ENCODE measurements at regions not wholly inside any gene's neighbourhood (a gene's known extent, or its start where the extent isn't known, plus 50 kb on each side); places are given as distances from the start of the nearest gene placed in this dataset.
A peak's percentile ranks its signal among the peaks of the same experiment; 100 is the strongest.

DNA sequence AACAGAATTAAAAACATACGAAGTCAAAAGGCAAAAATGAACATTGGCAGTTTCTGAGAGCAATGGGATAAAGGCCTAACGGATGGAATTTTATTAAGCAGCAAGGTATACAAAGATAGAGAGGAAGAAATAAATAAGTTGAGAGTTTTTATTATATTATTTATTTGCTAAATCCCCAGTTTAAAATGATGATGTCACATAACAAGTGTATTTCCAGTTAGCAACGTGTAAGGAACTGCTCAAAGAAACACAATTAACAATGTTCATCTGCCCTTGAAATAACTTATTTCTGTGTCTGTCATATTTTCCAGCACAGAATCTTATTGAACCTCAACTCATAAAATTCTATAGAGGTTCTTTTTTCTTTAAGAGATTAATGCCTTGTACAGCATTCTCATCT is 108.6 kb upstream of the TMEM106B start:
- H3K27ac Mint-ChIP-seq: no peak overlapping the region
- H3K4me1 Mint-ChIP-seq (ENCODE audit: unreplicated experiment): peaks cover 3% of the 10 kb centered on the region
- no peaks in the 10 kb centered on the region for H3K36me3 Mint-ChIP-seq
- H3K27me3 Mint-ChIP-seq: no peaks in the 10 kb centered on the region
- no peak overlapping the region for H3K4me3 Mint-ChIP-seq
- DNase-seq (ENCODE audit: extremely low spot score, unreplicated experiment): no peak
- TF ChIP-seq, protein P1, sequence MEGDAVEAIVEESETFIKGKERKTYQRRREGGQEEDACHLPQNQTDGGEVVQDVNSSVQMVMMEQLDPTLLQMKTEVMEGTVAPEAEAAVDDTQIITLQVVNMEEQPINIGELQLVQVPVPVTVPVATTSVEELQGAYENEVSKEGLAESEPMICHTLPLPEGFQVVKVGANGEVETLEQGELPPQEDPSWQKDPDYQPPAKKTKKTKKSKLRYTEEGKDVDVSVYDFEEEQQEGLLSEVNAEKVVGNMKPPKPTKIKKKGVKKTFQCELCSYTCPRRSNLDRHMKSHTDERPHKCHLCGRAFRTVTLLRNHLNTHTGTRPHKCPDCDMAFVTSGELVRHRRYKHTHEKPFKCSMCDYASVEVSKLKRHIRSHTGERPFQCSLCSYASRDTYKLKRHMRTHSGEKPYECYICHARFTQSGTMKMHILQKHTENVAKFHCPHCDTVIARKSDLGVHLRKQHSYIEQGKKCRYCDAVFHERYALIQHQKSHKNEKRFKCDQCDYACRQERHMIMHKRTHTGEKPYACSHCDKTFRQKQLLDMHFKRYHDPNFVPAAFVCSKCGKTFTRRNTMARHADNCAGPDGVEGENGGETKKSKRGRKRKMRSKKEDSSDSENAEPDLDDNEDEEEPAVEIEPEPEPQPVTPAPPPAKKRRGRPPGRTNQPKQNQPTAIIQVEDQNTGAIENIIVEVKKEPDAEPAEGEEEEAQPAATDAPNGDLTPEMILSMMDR (conservative IDR thresholded peaks at IDR 0.05): no peak
- peaks cover 9% of the 10 kb centered on the region for H3K9me3 Mint-ChIP-seq

DNA sequence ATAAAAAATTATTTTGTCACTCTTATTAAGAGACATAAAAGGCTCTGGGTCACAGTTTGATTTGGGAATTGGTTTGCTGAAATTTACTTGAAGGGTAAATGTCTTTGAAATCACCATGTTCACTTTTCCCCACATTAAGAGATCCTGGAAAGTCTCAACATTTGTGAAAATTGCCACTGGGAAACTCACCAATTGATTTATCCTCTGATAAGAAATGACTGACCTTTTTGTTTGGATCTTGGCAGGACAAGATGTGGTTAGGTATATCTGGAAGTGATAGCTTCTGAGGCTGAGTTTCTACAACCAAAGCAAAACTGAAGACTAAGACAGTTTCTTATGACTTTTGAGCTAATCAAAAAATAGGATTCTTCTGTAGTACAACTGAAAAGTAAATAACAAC is 107.1 kb upstream of the TMEM106B start:
- TF ChIP-seq, protein P1 (conservative IDR thresholded peaks at IDR 0.05): no peak
- no peaks in the 10 kb centered on the region for H3K27me3 Mint-ChIP-seq
- peaks cover 9% of the 10 kb centered on the region for H3K9me3 Mint-ChIP-seq
- peaks cover 6% of the 10 kb centered on the region for H3K4me1 Mint-ChIP-seq (ENCODE audit: unreplicated experiment)
- H3K36me3 Mint-ChIP-seq: no peaks in the 10 kb centered on the region
- H3K4me3 Mint-ChIP-seq: no peak overlapping the region
- H3K27ac Mint-ChIP-seq: no peak overlapping the region
- no peak for DNase-seq (ENCODE audit: extremely low spot score, unreplicated experiment)

DNA sequence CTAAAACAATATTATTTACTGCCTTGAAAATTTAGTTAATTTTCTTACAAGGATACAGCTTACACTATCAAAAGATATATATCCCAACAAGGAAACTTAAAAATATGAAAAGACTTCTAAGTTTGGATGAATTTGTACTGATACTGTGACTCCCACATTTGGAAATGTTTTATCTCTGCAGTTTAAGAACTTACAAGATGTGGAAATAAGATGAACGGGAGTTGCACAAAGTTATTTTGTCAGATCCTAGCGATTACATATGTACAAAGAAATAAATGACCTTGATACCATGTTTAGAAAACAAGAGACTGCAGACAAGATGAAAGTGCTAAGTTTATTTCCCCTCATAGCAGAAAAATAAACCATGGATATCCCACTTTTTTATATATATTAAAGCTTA is 103.7 kb upstream of the TMEM106B start:
- Mint-ChIP-seq H3K9me3 (no peaks in the 10 kb centered on the region), H3K27ac (no peak overlapping the region), H3K27me3 (peaks cover 15% of the 10 kb centered on the region), H3K4me3 (no peak overlapping the region), H3K36me3 (no peaks in the 10 kb centered on the region), H3K4me1 (ENCODE audit: unreplicated experiment) (peaks cover 3% of the 10 kb centered on the region)
- TF ChIP-seq, protein P1 (conservative IDR thresholded peaks at IDR 0.05): no peak
- no peak for DNase-seq (ENCODE audit: extremely low spot score, unreplicated experiment)

DNA sequence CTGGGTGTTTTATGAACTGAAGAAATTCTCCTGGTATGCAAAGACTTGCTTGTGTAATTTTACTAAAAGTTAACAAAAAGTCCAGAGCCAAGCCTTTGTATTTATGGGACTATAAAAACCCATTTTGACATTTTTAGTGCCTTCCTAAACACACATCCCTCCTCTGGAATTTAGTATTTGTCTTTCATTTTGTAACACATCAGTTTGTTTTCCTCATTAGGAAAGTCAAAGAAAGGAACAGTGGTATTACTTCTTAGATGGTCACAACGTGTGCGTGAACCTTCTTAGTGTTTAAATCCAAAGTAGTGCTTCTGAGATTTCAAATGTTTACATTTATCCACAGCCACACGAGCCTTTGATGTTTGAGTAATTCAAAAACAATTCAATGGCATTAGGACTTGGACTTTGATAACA is 103.2 kb upstream of the TMEM106B start:
- no peaks in the 10 kb centered on the region for H3K9me3 Mint-ChIP-seq
- no peaks in the 10 kb centered on the region for H3K36me3 Mint-ChIP-seq
- H3K27me3 Mint-ChIP-seq: peaks cover 16% of the 10 kb centered on the region
- H3K27ac Mint-ChIP-seq: peak overlapping the region; percentile 32
- DNase-seq (ENCODE audit: extremely low spot score, unreplicated experiment): no peak
- TF ChIP-seq, protein P1 (conservative IDR thresholded peaks at IDR 0.05): no peak
- peaks cover 3% of the 10 kb centered on the region for H3K4me1 Mint-ChIP-seq (ENCODE audit: unreplicated experiment)
- H3K4me3 Mint-ChIP-seq: no peak overlapping the region

DNA sequence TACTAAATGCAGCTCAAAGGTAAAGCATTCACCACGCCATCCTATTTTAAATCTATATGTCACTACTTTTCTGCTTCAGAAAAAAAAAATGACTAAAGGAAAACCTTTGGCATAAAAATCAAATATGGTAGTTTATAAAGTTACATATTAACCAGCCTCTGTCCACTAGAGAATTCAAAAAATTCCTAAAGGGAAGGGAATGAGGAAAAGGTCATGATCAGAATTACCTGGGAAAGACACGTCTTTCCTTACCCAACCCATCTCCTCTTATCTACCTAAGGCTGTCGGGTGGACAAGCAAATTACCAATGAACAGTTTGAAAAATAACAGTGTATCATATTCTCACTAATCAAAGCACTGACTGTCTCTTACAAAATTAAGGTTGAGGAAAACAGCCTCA is 100.7 kb upstream of the TMEM106B start:
- TF ChIP-seq, protein P1 (conservative IDR thresholded peaks at IDR 0.05): no peak
- H3K4me3 Mint-ChIP-seq: no peak overlapping the region
- DNase-seq (ENCODE audit: extremely low spot score, unreplicated experiment): no peak
- H3K27ac Mint-ChIP-seq: no peak overlapping the region
- no peaks in the 10 kb centered on the region for H3K9me3 Mint-ChIP-seq
- peaks cover 6% of the 10 kb centered on the region for H3K4me1 Mint-ChIP-seq (ENCODE audit: unreplicated experiment)
- no peaks in the 10 kb centered on the region for H3K36me3 Mint-ChIP-seq
- peaks cover 19% of the 10 kb centered on the region for H3K27me3 Mint-ChIP-seq
